SU-DHL-6 (cell line): ENCODE measurements at regions not wholly inside any gene's neighbourhood (a gene's known extent, or its start where the extent isn't known, plus 50 kb on each side); places are given as distances from the start of the nearest gene placed in this dataset.

Experiments used
- H2AFZ ChIP-seq: fragments of 200-600 bp; sonication (generic); 2 replicates; pipeline ENCODE4 v1.6.1; 2014; ENCODE audit warnings: low read depth, mild to moderate bottlenecking, moderate library complexity, mixed read lengths, antibody characterized with exemption, low read length; ENCODE audit not compliant: severe bottlenecking
- H3F3A ChIP-seq: fragments of 200-600 bp; shearing (Covaris generic); 2 replicates; pipeline ENCODE4 v1.6.0; 2016; ENCODE audit warnings: antibody characterized with exemption, mild to moderate bottlenecking; ENCODE audit not compliant: insufficient read depth
- H3K27ac ChIP-seq: fragments of 200-600 bp; sonication (generic); 2 replicates; pipeline ENCODE4 v1.5.1; 2016; ENCODE audit warnings: low read depth, mild to moderate bottlenecking, low read length, moderate library complexity, mixed read lengths
- H3K27me3 ChIP-seq: fragments of 200-600 bp; sonication (generic), shearing (Covaris generic); 2 replicates; pipeline ENCODE4 v1.6.0; 2014; ENCODE audit warnings: mild to moderate bottlenecking, low read length
- H3K36me3 ChIP-seq: fragments of 200-600 bp; sonication (generic); 2 replicates; pipeline ENCODE4 v1.6.1; 2014; ENCODE audit warnings: mild to moderate bottlenecking, low read length, mixed read lengths
- H3K4me2 ChIP-seq: fragments of 300-600, 200-600 bp; shearing (Covaris generic), sonication (generic); 2 replicates; pipeline ENCODE4 v1.6.0; 2014; ENCODE audit warnings: low read length, low read depth, mild to moderate bottlenecking; ENCODE audit not compliant: poor library complexity, severe bottlenecking
- H3K4me3 ChIP-seq: fragments of 200-600 bp; sonication (generic); 2 replicates; pipeline ENCODE4 v1.5.1; 2014; ENCODE audit warnings: antibody characterized with exemption, low read length, mild to moderate bottlenecking, mixed read lengths; ENCODE audit not compliant: insufficient read depth, poor library complexity, severe bottlenecking
- H3K79me2 ChIP-seq: fragments of 200-600 bp; sonication (generic); 2 replicates; pipeline ENCODE4 v1.6.1; 2014; ENCODE audit warnings: mild to moderate bottlenecking, low read length, moderate library complexity; ENCODE audit not compliant: insufficient read depth
- H3K9ac ChIP-seq: fragments of 200-600 bp; sonication (generic); 2 replicates; pipeline ENCODE4 v1.7.0; 2014; ENCODE audit warnings: mild to moderate bottlenecking, low read length
- H3K9me2 ChIP-seq: fragments of 200-600 bp; sonication (generic); replicated peaks from 2 replicates; pipeline ENCODE4 v1.6.1; 2014; ENCODE audit warnings: low read length; ENCODE audit not compliant: insufficient read depth
- H3K9me3 ChIP-seq: fragments of 200-600 bp; sonication (generic); 2 replicates; pipeline ENCODE4 v1.6.1; 2014; ENCODE audit warnings: low read length, mixed read lengths; ENCODE audit not compliant: insufficient read depth
- H4K20me1 ChIP-seq: fragments of 200-600 bp; sonication (generic); 2 replicates; pipeline ENCODE4 v1.6.1; 2014; ENCODE audit warnings: low read depth, mild to moderate bottlenecking, antibody characterized with exemption, low read length, moderate library complexity, mixed read lengths
- CTCF ChIP-seq: fragments of 200-600 bp; sonication (generic); IDR thresholded peaks from one replicate; pipeline ENCODE4 v1.5.1; 2017; ENCODE audit warnings: antibody characterized with exemption, mild to moderate bottlenecking, low read length, moderate library complexity; ENCODE audit not compliant: insufficient read depth, poor library complexity, severe bottlenecking
- EZH2phosphoT487 ChIP-seq: fragments of 200-600 bp; sonication (generic), shearing (Covaris generic); conservative IDR thresholded peaks from 2 replicates; pipeline ENCODE4 v1.6.1; 2018; ENCODE audit warnings: mild to moderate bottlenecking, antibody characterized with exemption, low read length, moderate library complexity, mixed read lengths

- no peak overlapping the region for H3K4me2 ChIP-seq
These were observed 250.4 kb downstream of the PTBP2 start for GRCh38 chr1:96971849-96972602.

GRCh38 chr1:96973605-96974004, 252.0 kb downstream of the PTBP2 start:
- Histone ChIP-seq H3K9ac (no peak overlapping the region), H3K9me2 (no peaks in the 10 kb centered on the region), H3K36me3 (no peaks in the 10 kb centered on the region), H3K9me3 (no peaks in the 10 kb centered on the region), H3K27me3 (no peaks in the 10 kb centered on the region), H3K79me2 (no peaks in the 10 kb centered on the region), H3K4me3 (no peak overlapping the region), H2AFZ (no peak overlapping the region), H4K20me1 (no peaks in the 10 kb centered on the region), H3K4me2 (no peak overlapping the region), H3K27ac (no peak overlapping the region), H3F3A (no peaks in the 10 kb centered on the region)
- TF ChIP-seq CTCF: no peak
- no peak for TF ChIP-seq EZH2phosphoT487

More at GRCh38 chr1:96971849-96972602, 250.4 kb downstream of the PTBP2 start:
- no peaks in the 10 kb centered on the region for H3K27me3 ChIP-seq
- no peak overlapping the region for H3K4me3 ChIP-seq
- no peaks in the 10 kb centered on the region for H3K36me3 ChIP-seq
- no peaks in the 10 kb centered on the region for H3K9me3 ChIP-seq
- no peak for TF ChIP-seq EZH2phosphoT487
- no peak for TF ChIP-seq CTCF
- H3K9me2 ChIP-seq: no peaks in the 10 kb centered on the region
- H2AFZ ChIP-seq: no peak overlapping the region
- no peak overlapping the region for H3K9ac ChIP-seq
- H3F3A ChIP-seq: no peaks in the 10 kb centered on the region
- no peaks in the 10 kb centered on the region for H3K79me2 ChIP-seq
- no peaks in the 10 kb centered on the region for H4K20me1 ChIP-seq
- no peak overlapping the region for H3K27ac ChIP-seq

- Histone ChIP-seq H3K27ac (no peak overlapping the region), H2AFZ (no peak overlapping the region), H3K4me2 (no peak overlapping the region)
These were observed 256.9 kb downstream of the PTBP2 start for GRCh38 chr1:96978444-96978843.

More at GRCh38 chr1:96978444-96978843, 256.9 kb downstream of the PTBP2 start:
- no peak for TF ChIP-seq CTCF
- no peak for TF ChIP-seq EZH2phosphoT487
- Histone ChIP-seq H3K9me3 (no peaks in the 10 kb centered on the region), H4K20me1 (no peaks in the 10 kb centered on the region), H3K27me3 (no peaks in the 10 kb centered on the region), H3K9ac (no peak overlapping the region), H3K79me2 (no peaks in the 10 kb centered on the region), H3F3A (no peaks in the 10 kb centered on the region), H3K4me3 (no peak overlapping the region), H3K36me3 (no peaks in the 10 kb centered on the region), H3K9me2 (no peaks in the 10 kb centered on the region)
